GM12878 (cell line): ENCODE measurements at regions not wholly inside any gene's neighbourhood (a gene's known extent, or its start where the extent isn't known, plus 50 kb on each side); places are given as distances from the start of the nearest gene placed in this dataset.

ENCODE experiments used
- ATAC-seq: fragments of 200-7000 bp; cut with Tn5 transposase; 3 replicates; pipeline ENCODE4 v1.9.1; 2020; ENCODE audit warnings: mild to moderate bottlenecking, moderate library complexity
- BruUV-seq: library from RNA; stranded (reverse); fragments of 400-500 nt; replicated peaks from 2 replicates; lab custom pipeline; 2021; lab: Mats Ljungman, UMichigan
- CTCF ChIA-PET: fragments of 300-600 bp; sonication (Branson Sonifier 250); formaldehyde crosslinking; extraction: SDS; loops from one replicate; lab custom pipeline; 2021; ENCODE audit warnings: inconsistent platforms; lab: Yijun Ruan, JAX
- POLR2A ChIA-PET: fragments of 350-600 bp; formaldehyde crosslinking; extraction: SDS; loops from one replicate; lab custom pipeline; 2021; ENCODE audit warnings: inconsistent platforms; lab: Charles Lee
- RAD21 ChIA-PET: fragments of 300-600 bp; sonication (Branson Sonifier 250); formaldehyde crosslinking; loops from one replicate; lab custom pipeline; 2023; ENCODE audit warnings: antibody characterized with exemption; ENCODE audit not compliant: unreplicated experiment; lab: Charles Lee
- SMC1A ChIA-PET: fragments of 300-600 bp; sonication (Branson Sonifier 250); formaldehyde crosslinking; loops from one replicate; lab custom pipeline; 2023; ENCODE audit not compliant: unreplicated experiment, uncharacterized antibody; lab: Charles Lee
- DNase-seq: peaks from one replicate; pipeline ENCODE4 v3.0.0-alpha.2; 2011; ENCODE audit warnings: low read depth, low spot score
- FAIRE-seq: peaks from 3 replicates; lab custom pipeline; 2011; peaks lifted over from hg19 to GRCh38; lab: Jason Lieb, UNC
- H2AFZ ChIP-seq: 2 replicates; pipeline ENCODE4 v1.6.0; 2011; ENCODE audit warnings: low read depth, low read length, control low read depth; ENCODE audit not compliant: control insufficient read depth
- H3K27ac ChIP-seq: 2 replicates; pipeline ENCODE4 v1.5.1; 2011; ENCODE audit warnings: control low read depth; ENCODE audit not compliant: control insufficient read depth, insufficient read depth
- H3K27me3 ChIP-seq, 2 experiments: replicated peaks in 1 of 2; 2 replicates each; pipeline versions ENCODE4 v1.6.0 to v1.6.1; 2011; ENCODE audit warnings: low read length in 1 of 2; ENCODE audit not compliant: control insufficient read depth in 2 of 2, insufficient read depth in 2 of 2
- H3K36me3 ChIP-seq, 2 experiments: 2 replicates each; pipeline ENCODE4 v1.5.1; 2011; ENCODE audit warnings: low read length in 1 of 2; ENCODE audit not compliant: control insufficient read depth in 2 of 2, insufficient read depth in 2 of 2
- H3K4me1 ChIP-seq: 2 replicates; pipeline ENCODE4 v1.6.1; 2011; ENCODE audit warnings: mild to moderate bottlenecking, low read length, moderate library complexity, mixed read lengths; ENCODE audit not compliant: control insufficient read depth, insufficient read depth
- H3K4me2 ChIP-seq: 2 replicates; pipeline ENCODE4 v1.6.0; 2011; ENCODE audit warnings: control low read depth; ENCODE audit not compliant: control insufficient read depth, insufficient read depth
- H3K4me3 ChIP-seq: fragments of 200-600 bp; sonication (generic); 2 replicates; pipeline ENCODE4 v1.5.1; 2016
- H3K79me2 ChIP-seq: 2 replicates; pipeline ENCODE4 v1.6.0; 2011; ENCODE audit warnings: low read length; ENCODE audit not compliant: control insufficient read depth, insufficient read depth
- H3K9ac ChIP-seq: 2 replicates; pipeline ENCODE4 v1.8.0; 2011; ENCODE audit warnings: low read length, control low read depth, mixed read lengths; ENCODE audit not compliant: control insufficient read depth, insufficient read depth
- H3K9me3 ChIP-seq: replicated peaks from 3 replicates; pipeline ENCODE4 v1.5.1; 2011; ENCODE audit warnings: mild to moderate bottlenecking, low read length; ENCODE audit not compliant: control insufficient read depth, insufficient read depth
- H4K20me1 ChIP-seq: 2 replicates; pipeline ENCODE4 v1.6.0; 2011; ENCODE audit not compliant: control insufficient read depth, insufficient read depth
- CHD2 ChIP-seq: IDR thresholded peaks from 2 replicates; pipeline ENCODE4 v1.6.1; 2011; ENCODE audit warnings: low read depth, low read length, improper control_type of control experiment, borderline replicate concordance
- GATAD2B ChIP-seq: fragments of 450-650 bp; conservative IDR thresholded peaks from 2 replicates; pipeline ENCODE4 v1.6.1; 2017; ENCODE audit warnings: low read depth, mild to moderate bottlenecking, moderate library complexity
- HCFC1 ChIP-seq: fragments of 150-350 bp; IDR thresholded peaks from 2 replicates; pipeline ENCODE4 v1.6.1; 2014; ENCODE audit warnings: low read length
- IRF4 ChIP-seq: IDR thresholded peaks from 2 replicates; pipeline ENCODE4 v1.6.1; 2011; ENCODE audit warnings: low read depth, low read length
- NR2C2 ChIP-seq: IDR thresholded peaks from 2 replicates; pipeline ENCODE4 v1.6.1; 2011; ENCODE audit warnings: borderline replicate concordance, low read depth; ENCODE audit not compliant: control insufficient read depth, insufficient read length
- POLR2AphosphoS2 ChIP-seq: IDR thresholded peaks from 2 replicates; pipeline ENCODE4 v1.6.1; 2011; ENCODE audit warnings: low read depth, mild to moderate bottlenecking, low read length, improper control_type of control experiment, moderate library complexity
- RAD21 ChIP-seq: IDR thresholded peaks from 2 replicates; pipeline ENCODE4 v1.6.1; 2011; ENCODE audit warnings: mild to moderate bottlenecking, low read depth, low read length, moderate library complexity; ENCODE audit not compliant: insufficient read depth
- RUNX3 ChIP-seq: IDR thresholded peaks from 2 replicates; pipeline ENCODE4 v1.6.1; 2012; ENCODE audit warnings: low read length, inconsistent platforms
- SRF ChIP-seq, 2 experiments: IDR thresholded peaks; 2 replicates each; pipeline ENCODE4 v1.6.1; 2011; ENCODE audit warnings: low read depth in 2 of 2, low read length in 2 of 2, mild to moderate bottlenecking in 1 of 2, moderate library complexity in 1 of 2
- TCF7 ChIP-seq: IDR thresholded peaks from 2 replicates; pipeline ENCODE4 v1.6.1; 2014; ENCODE audit warnings: antibody characterized with exemption, borderline replicate concordance
- ZNF207 ChIP-seq: fragments of 450-650 bp; IDR thresholded peaks from 2 replicates; pipeline ENCODE4 v1.6.1; 2014; ENCODE audit warnings: antibody characterized with exemption, mild to moderate bottlenecking, borderline replicate concordance
- WGBS: methylation state at CpG from one replicate; pipeline ENCODE4 v1.1.6; 2016; ENCODE audit warnings: low lambda C conversion rate; ENCODE audit not compliant: insufficient replicate concordance, insufficient coverage; ENCODE audit errors: missing lambda C conversion rate; 5-methylcytosine and 5-hydroxymethylcytosine counted together
- in situ Hi-C: fragments of 300-500 bp; cut with MboI; formaldehyde crosslinking; loops from 9 replicates; pipeline ENCODE4 v1.14.3; 2018; ENCODE audit warnings: mixed read lengths
- intact Hi-C: fragments of 100-400 bp; cut with micrococcal nuclease; formaldehyde crosslinking; loops from one replicate; pipeline ENCODE4 v1.14.2; 2022; ENCODE audit not compliant: unreplicated experiment
- TF ChIP-seq, protein P1 (sequence below): fragments of 150-350 bp; IDR thresholded peaks from 2 replicates; pipeline ENCODE4 v1.6.1; 2014; ENCODE audit warnings: mild to moderate bottlenecking, low read depth, low read length

DNA sequence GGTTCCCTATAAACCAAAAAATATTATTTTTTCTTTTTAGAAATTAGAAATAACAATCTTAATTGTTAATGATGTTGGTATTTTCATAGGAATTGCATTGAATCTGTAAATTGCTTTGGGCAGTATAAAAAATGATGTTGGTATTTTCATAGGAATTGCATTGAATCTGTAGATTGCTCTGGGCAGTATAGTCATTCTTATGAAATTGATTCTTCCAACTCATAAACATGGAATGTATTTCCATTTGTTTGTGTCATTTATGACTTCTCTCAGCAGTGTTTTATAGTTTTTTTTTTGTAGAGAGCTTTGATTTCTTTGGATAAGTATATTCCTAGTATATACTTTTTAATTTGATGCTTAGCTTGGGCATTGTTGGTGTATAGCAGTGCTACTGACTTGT lies 82.0 kb upstream of the NT5C1B start:
- no peak overlapping the region for H3K4me3 ChIP-seq
- no peaks in the 10 kb centered on the region for H3K36me3 ChIP-seq
- no peaks in the 10 kb centered on the region for H3K27me3 ChIP-seq
- ChIA-PET SMC1A (interaction anchor here (1.4 kb wide), 1 partner anchor 9 kb away, joined by 3 read pairs; no protein-coding TSS in a partner anchor), RAD21 (no interaction called here), POLR2A (no interaction called here), CTCF (no interaction called here)
- no peaks in the 10 kb centered on the region; the same call in 2 of the 3 replicates for H3K9me3 ChIP-seq
- no peak overlapping the region for H3K27ac ChIP-seq
- no peak for ATAC-seq
- intact Hi-C loops, result no loop called here
- TF ChIP-seq GATAD2B (no peak), POLR2AphosphoS2 (no peak), HCFC1 (no peak), TCF7 (no peak), NR2C2 (no peak), ZNF207 (no peak), CHD2 (no peak)
- TF ChIP-seq, protein P1, sequence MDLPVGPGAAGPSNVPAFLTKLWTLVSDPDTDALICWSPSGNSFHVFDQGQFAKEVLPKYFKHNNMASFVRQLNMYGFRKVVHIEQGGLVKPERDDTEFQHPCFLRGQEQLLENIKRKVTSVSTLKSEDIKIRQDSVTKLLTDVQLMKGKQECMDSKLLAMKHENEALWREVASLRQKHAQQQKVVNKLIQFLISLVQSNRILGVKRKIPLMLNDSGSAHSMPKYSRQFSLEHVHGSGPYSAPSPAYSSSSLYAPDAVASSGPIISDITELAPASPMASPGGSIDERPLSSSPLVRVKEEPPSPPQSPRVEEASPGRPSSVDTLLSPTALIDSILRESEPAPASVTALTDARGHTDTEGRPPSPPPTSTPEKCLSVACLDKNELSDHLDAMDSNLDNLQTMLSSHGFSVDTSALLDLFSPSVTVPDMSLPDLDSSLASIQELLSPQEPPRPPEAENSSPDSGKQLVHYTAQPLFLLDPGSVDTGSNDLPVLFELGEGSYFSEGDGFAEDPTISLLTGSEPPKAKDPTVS, result no peak
- DNase-seq, result no peak
- in situ Hi-C loops, result no loop called here
- no peaks in the 10 kb centered on the region for H3K4me1 ChIP-seq
- BruUV-seq, result no TSS peak
- H3K9ac ChIP-seq, result no peak overlapping the region
- H2AFZ ChIP-seq, result no peak overlapping the region
- no peaks in the 10 kb centered on the region for H3K79me2 ChIP-seq
- no peak for FAIRE-seq
- no peak overlapping the region for H3K4me2 ChIP-seq
- no peaks in the 10 kb centered on the region for H4K20me1 ChIP-seq

DNA sequence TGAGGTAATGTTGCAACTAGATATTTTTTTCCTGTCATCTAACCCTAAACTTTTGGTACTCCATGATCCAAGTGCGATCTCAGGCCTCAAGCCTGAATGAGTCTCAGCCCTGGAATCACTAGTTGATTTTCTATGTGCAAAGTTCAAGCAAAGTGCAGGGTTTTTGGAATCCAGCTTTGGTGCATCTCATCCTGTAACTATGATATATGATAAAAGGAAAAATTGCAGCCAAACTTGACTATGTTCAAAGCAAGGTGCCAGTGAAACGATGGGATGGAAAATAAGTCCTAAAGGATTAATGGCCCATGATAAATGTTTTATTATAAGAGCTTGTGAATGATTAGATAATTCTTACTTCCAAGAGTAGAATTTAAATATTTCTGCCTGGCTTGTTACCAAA lies 78.9 kb upstream of the NT5C1B start:
- RAD21 ChIA-PET, result no interaction called here

More for the DNA sequence above, 78.9 kb upstream of the NT5C1B start:
- no peak overlapping the region for H3K4me3 ChIP-seq
- ATAC-seq (no peak), FAIRE-seq (no peak), DNase-seq (no peak)
- TF ChIP-seq RAD21 (no peak), RUNX3 (no peak), SRF (IDR thresholded peaks at IDR 0.05; ENCODE audit: low read depth in 2 of 2, low read length in 2 of 2) (no peak), IRF4 (no peak)
- in situ Hi-C loops (no loop called here), intact Hi-C loops (no loop called here)
- H3K4me2 ChIP-seq, result no peak overlapping the region
- no peaks in the 10 kb centered on the region for H3K79me2 ChIP-seq
- BruUV-seq, result no TSS peak
- H2AFZ ChIP-seq, result no peak overlapping the region
- no peaks in the 10 kb centered on the region for H3K9me3 ChIP-seq
- no peaks in the 10 kb centered on the region for H3K4me1 ChIP-seq
- SMC1A ChIA-PET, result no interaction called here
- POLR2A ChIA-PET, result no interaction called here
- 70% methylated on average over 2 of the region's 2 CpGs for WGBS
- H3K27ac ChIP-seq, result no peak overlapping the region
- no peaks in the 10 kb centered on the region for H3K36me3 ChIP-seq
- H3K9ac ChIP-seq, result no peak overlapping the region
- no peaks in the 10 kb centered on the region for H4K20me1 ChIP-seq
- H3K27me3 ChIP-seq, result no peaks in the 10 kb centered on the region
- CTCF ChIA-PET, result interaction anchor here (0.7 kb wide), 1 partner anchor 495 kb away, joined by 3 read pairs; no protein-coding TSS in a partner anchor
